GM13976 (cell line): ENCODE measurements at regions not wholly inside any gene's neighbourhood (a gene's known extent, or its start where the extent isn't known, plus 50 kb on each side); places are given as distances from the start of the nearest gene placed in this dataset.

ENCODE experiments used
- DNase-seq: peaks from one replicate; pipeline ENCODE4 v3.0.0; 2012; ENCODE audit warnings: low spot score
- CTCF ChIP-seq: IDR thresholded peaks from 2 replicates; pipeline ENCODE4 v1.5.1; 2012; ENCODE audit warnings: borderline replicate concordance, mild to moderate bottlenecking; ENCODE audit not compliant: insufficient read depth; ENCODE audit errors: extremely low read depth, missing control alignments, control extremely low read depth
- in situ Hi-C: fragments of 300-500 bp; cut with MboI; formaldehyde crosslinking; loops from one replicate; pipeline ENCODE4 v1.12.0; 2022; ENCODE audit warnings: low sequenced_read_pairs, mixed read lengths, inconsistent platforms; ENCODE audit not compliant: unreplicated experiment

GRCh38 chrX:11995146-11995545, 143.1 kb upstream of the FRMPD4 start:
- TF ChIP-seq CTCF = no peak
- no peak for DNase-seq
- in situ Hi-C loops = no loop called here

DNA sequence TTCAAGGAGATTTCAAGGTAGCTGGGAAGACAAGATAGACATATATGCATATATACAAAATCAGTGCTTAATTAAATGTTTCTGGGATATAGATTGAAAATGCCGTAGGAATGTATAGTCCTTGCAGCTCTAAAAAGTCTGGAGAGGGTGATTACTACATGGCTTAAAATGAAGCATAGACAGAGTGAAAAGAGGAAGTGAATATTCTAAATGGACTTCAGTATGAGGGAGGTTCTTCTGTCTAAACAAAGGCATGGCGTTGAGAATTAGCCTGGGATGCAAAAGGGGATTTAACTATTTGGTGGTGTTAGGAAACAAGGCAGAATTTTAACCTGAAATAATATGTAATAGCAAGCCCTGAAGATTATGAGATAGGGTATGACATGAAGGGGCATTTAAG, 141.5 kb upstream of the FRMPD4 start:
- DNase-seq = no peak
- no peak for TF ChIP-seq CTCF
- in situ Hi-C loops = no loop called here

- DNase-seq = no peak
- in situ Hi-C loops = no loop called here
Measured at GRCh38 chrX:11998944-11999343, 139.3 kb upstream of the FRMPD4 start.

DNA sequence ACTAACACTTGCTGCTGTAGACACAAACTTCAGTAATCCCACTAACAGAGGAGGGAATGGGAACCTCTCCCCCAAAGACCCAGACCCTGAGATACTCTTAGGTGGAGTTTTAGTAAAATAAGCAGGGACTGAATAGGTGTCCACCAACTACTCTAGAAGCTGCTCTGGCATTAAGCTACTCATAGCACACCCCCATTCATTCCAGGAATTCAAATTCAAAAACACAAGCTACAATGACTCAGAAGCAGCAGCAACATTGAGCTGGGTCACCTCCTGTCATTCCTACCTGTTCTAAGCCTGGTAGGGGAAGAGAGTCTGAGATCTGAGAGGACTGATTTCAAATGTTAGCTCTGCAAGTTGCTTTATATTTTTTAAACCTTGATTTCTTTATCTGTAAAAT, 135.4 kb upstream of the FRMPD4 start:
- in situ Hi-C loops = no loop called here
- no peak for TF ChIP-seq CTCF
- DNase-seq = no peak

More at GRCh38 chrX:11998944-11999343, 139.3 kb upstream of the FRMPD4 start:
- no peak for TF ChIP-seq CTCF

GRCh38 chrX:12007881-12008280, 130.4 kb upstream of the FRMPD4 start:
- TF ChIP-seq CTCF = no peak
- in situ Hi-C loops = no loop called here

GRCh38 chrX:12010436-12010835, 127.8 kb upstream of the FRMPD4 start:
- in situ Hi-C loops = no loop called here
- no peak for TF ChIP-seq CTCF
- no peak for DNase-seq

More at GRCh38 chrX:12007881-12008280, 130.4 kb upstream of the FRMPD4 start:
- no peak for DNase-seq

GRCh38 chrX:12011075-12011474, 127.2 kb upstream of the FRMPD4 start:
- DNase-seq = no peak
- in situ Hi-C loops = no loop called here
- TF ChIP-seq CTCF = no peak
